Neural progenitor cell (in vitro differentiated cells): ENCODE measurements at regions not wholly inside any gene's neighbourhood (a gene's known extent, or its start where the extent isn't known, plus 50 kb on each side); places are given as distances from the start of the nearest gene placed in this dataset.
"Not testable (repeated sequence)": the region's sequence is repeated elsewhere in the genome, so short reads cannot be mapped to it uniquely, and the experiment has no call there.

ENCODE experiments used
- DNase-seq: peaks from one replicate; pipeline ENCODE4 v3.0.0-alpha.2; 2016; ENCODE audit warnings: low spot score
- H2AFZ ChIP-seq: fragments of 200-600 bp; sonication (generic); replicated peaks from 2 replicates; pipeline ENCODE4 v1.6.1; 2016; ENCODE audit warnings: antibody characterized with exemption
- H3F3A ChIP-seq: fragments of 200-600 bp; sonication (generic); 2 replicates; pipeline ENCODE4 v1.6.1; 2016; ENCODE audit warnings: antibody characterized with exemption, low read depth
- H3K27ac ChIP-seq: fragments of 200-600 bp; sonication (generic); 2 replicates; pipeline ENCODE4 v1.5.1; 2016; ENCODE audit warnings: mild to moderate bottlenecking
- H3K27me3 ChIP-seq: fragments of 200-600 bp; sonication (generic); 2 replicates; pipeline ENCODE4 v1.6.1; 2016; ENCODE audit warnings: mild to moderate bottlenecking, moderate library complexity
- H3K36me3 ChIP-seq: fragments of 200-600 bp; sonication (generic); 2 replicates; pipeline ENCODE4 v1.5.1; 2016
- H3K4me1 ChIP-seq: fragments of 200-600 bp; sonication (generic); 2 replicates; pipeline ENCODE4 v1.6.1; 2016; ENCODE audit warnings: mixed run types
- H3K4me2 ChIP-seq: fragments of 200-600 bp; sonication (generic); 2 replicates; pipeline ENCODE4 v1.6.1; 2016
- H3K4me3 ChIP-seq: fragments of 200-600 bp; sonication (generic); 2 replicates; pipeline ENCODE4 v1.5.1; 2016
- H3K79me2 ChIP-seq: fragments of 200-600 bp; sonication (generic); 2 replicates; pipeline ENCODE4 v1.6.1; 2016; ENCODE audit warnings: low read depth
- H3K9ac ChIP-seq: fragments of 200-600 bp; sonication (generic); 2 replicates; pipeline ENCODE4 v1.6.1; 2016
- H3K9me3 ChIP-seq: fragments of 200-600 bp; sonication (generic); 2 replicates; pipeline ENCODE4 v1.5.1; 2016; ENCODE audit warnings: low read depth
- H4K20me1 ChIP-seq: fragments of 200-600 bp; sonication (generic); 2 replicates; pipeline ENCODE4 v1.6.1; 2016; ENCODE audit warnings: low read depth
- H3K27ac Mint-ChIP-seq: 3 replicates; pipeline ENCODE4 v1.8.0; 2021; ENCODE audit warnings: mixed read lengths
- H3K27me3 Mint-ChIP-seq: 2 replicates; pipeline ENCODE4 v1.8.0; 2022; ENCODE audit warnings: low read depth, mild to moderate bottlenecking, inconsistent platforms, moderate library complexity, mixed read lengths; ENCODE audit not compliant: insufficient read depth
- H3K36me3 Mint-ChIP-seq: 3 replicates; pipeline ENCODE4 v1.8.0; 2021; ENCODE audit warnings: mixed read lengths
- H3K4me1 Mint-ChIP-seq: 3 replicates; pipeline ENCODE4 v1.8.0; 2021; ENCODE audit warnings: mixed read lengths
- H3K4me3 Mint-ChIP-seq: 3 replicates; pipeline ENCODE4 v1.8.0; 2021; ENCODE audit warnings: mild to moderate bottlenecking, moderate library complexity, mixed read lengths
- H3K9me3 Mint-ChIP-seq: 3 replicates; pipeline ENCODE4 v1.8.0; 2020; ENCODE audit warnings: mixed read lengths
- EZH2 ChIP-seq: fragments of 200-600 bp; sonication (generic); IDR thresholded peaks from 2 replicates; pipeline ENCODE4 v1.6.1; 2017; ENCODE audit warnings: antibody characterized with exemption, mild to moderate bottlenecking, moderate library complexity
- EZH2phosphoT487 ChIP-seq: fragments of 200-600 bp; sonication (generic); IDR thresholded peaks from 2 replicates; pipeline ENCODE4 v1.6.1; 2017; ENCODE audit warnings: antibody characterized with exemption
- TF ChIP-seq, protein P1 (sequence below): fragments of 200-600 bp; sonication (generic); IDR thresholded peaks from 2 replicates; pipeline ENCODE4 v1.5.1; 2017; ENCODE audit warnings: antibody characterized with exemption, mild to moderate bottlenecking

- no peak overlapping the region for H3K9ac ChIP-seq
- no peaks in the 10 kb centered on the region for H3K36me3 ChIP-seq
- Mint-ChIP-seq H3K9me3 (peaks cover 17% of the 10 kb centered on the region), H3K4me1 (peaks cover 42% of the 10 kb centered on the region), H3K27me3 (peaks cover 12% of the 10 kb centered on the region), H3K36me3 (no peaks in the 10 kb centered on the region), H3K27ac (peak overlapping the region; percentile 74), H3K4me3 (peak overlapping the region; percentile 30)
- DNase-seq, result peak; percentile 29
- no peaks in the 10 kb centered on the region for H3K27me3 ChIP-seq
- H4K20me1 ChIP-seq, result no peaks in the 10 kb centered on the region
- H3K4me3 ChIP-seq, result no peak overlapping the region
- H3K4me1 ChIP-seq, result peaks cover 30% of the 10 kb centered on the region
- peaks cover 12% of the 10 kb centered on the region for H3F3A ChIP-seq
- H3K4me2 ChIP-seq, result no peak overlapping the region
- H2AFZ ChIP-seq, result no peak overlapping the region
- H3K9me3 ChIP-seq, result no peaks in the 10 kb centered on the region
- H3K27ac ChIP-seq, result no peak overlapping the region
- no peaks in the 10 kb centered on the region for H3K79me2 ChIP-seq
- TF ChIP-seq EZH2, result no peak
- TF ChIP-seq, protein P1, sequence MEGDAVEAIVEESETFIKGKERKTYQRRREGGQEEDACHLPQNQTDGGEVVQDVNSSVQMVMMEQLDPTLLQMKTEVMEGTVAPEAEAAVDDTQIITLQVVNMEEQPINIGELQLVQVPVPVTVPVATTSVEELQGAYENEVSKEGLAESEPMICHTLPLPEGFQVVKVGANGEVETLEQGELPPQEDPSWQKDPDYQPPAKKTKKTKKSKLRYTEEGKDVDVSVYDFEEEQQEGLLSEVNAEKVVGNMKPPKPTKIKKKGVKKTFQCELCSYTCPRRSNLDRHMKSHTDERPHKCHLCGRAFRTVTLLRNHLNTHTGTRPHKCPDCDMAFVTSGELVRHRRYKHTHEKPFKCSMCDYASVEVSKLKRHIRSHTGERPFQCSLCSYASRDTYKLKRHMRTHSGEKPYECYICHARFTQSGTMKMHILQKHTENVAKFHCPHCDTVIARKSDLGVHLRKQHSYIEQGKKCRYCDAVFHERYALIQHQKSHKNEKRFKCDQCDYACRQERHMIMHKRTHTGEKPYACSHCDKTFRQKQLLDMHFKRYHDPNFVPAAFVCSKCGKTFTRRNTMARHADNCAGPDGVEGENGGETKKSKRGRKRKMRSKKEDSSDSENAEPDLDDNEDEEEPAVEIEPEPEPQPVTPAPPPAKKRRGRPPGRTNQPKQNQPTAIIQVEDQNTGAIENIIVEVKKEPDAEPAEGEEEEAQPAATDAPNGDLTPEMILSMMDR, result no peak
- no peak for TF ChIP-seq EZH2phosphoT487
Measured at GRCh38 chr3:34077417-34078195, 279.2 kb downstream of the PDCD6IP start.

DNA sequence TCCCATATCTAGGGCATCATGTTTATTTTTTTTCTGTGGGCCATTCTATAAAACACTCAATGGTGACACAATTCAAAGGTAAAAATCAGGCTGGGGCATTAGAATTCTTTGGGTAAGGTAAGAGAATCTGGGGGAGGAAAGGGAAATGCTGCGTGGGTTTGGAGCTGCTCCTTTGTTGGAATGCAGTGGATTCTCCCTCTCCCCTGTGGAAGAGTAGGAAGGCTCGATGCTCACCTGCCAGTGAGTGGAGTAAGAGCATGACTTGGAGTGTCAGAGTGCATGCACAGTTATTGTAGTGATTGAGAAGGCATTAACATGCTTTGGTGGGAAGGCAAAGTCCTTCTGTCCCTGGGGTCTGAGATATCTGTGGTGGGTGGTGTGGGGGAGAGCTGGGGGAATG, 280.0 kb downstream of the PDCD6IP start:
- Histone ChIP-seq H3K79me2 (no peaks in the 10 kb centered on the region), H3K27me3 (no peaks in the 10 kb centered on the region), H3K4me2 (no peak overlapping the region), H2AFZ (no peak overlapping the region), H3K36me3 (no peaks in the 10 kb centered on the region), H3K9ac (no peak overlapping the region), H4K20me1 (no peaks in the 10 kb centered on the region), H3K4me1 (peaks cover 22% of the 10 kb centered on the region), H3F3A (peaks cover 9% of the 10 kb centered on the region), H3K4me3 (no peak overlapping the region), H3K27ac (no peak overlapping the region), H3K9me3 (no peaks in the 10 kb centered on the region)
- H3K4me3 Mint-ChIP-seq, result peak overlapping the region; percentile 22
- TF ChIP-seq EZH2, result no peak
- no peak for TF ChIP-seq EZH2phosphoT487
- TF ChIP-seq, protein P1, result no peak
- DNase-seq, result no peak
- peaks cover 12% of the 10 kb centered on the region for H3K27me3 Mint-ChIP-seq
- H3K27ac Mint-ChIP-seq, result peak overlapping the region; percentile 69
- no peaks in the 10 kb centered on the region for H3K36me3 Mint-ChIP-seq
- peaks cover 34% of the 10 kb centered on the region for H3K4me1 Mint-ChIP-seq
- peaks cover 20% of the 10 kb centered on the region for H3K9me3 Mint-ChIP-seq

DNA sequence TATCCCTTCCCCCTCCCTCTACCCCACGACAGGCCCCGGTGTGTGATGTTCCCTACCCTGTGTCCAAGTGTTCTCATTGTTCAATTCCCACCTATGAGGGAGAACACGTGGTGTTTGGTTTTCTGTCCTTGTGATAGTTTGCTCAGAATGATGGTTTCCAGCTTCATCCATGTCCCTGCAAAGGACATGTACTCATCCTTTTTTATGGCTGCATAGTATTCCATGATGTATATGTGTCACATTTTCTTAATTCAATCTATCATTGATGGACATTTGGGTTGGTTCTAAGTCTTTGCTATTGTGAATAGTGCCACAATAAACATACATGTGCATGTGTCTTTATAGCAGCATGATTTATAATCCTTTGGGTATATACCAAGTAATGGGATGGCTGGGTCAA, 281.4 kb downstream of the PDCD6IP start:
- H3K27me3 Mint-ChIP-seq, result peaks cover 11% of the 10 kb centered on the region
- not testable (repeated sequence) for H3K9ac ChIP-seq, H3K36me3 Mint-ChIP-seq, H3K27ac Mint-ChIP-seq, H3K9me3 ChIP-seq, H2AFZ ChIP-seq, H3K27ac ChIP-seq, H3K36me3 ChIP-seq, DNase-seq, H3K4me2 ChIP-seq, H4K20me1 ChIP-seq, H3K79me2 ChIP-seq, H3K4me3 ChIP-seq, H3F3A ChIP-seq, H3K4me3 Mint-ChIP-seq, H3K27me3 ChIP-seq
- H3K4me1 Mint-ChIP-seq, result peaks cover 25% of the 10 kb centered on the region
- peaks cover 12% of the 10 kb centered on the region for H3K4me1 ChIP-seq
- peaks cover 25% of the 10 kb centered on the region for H3K9me3 Mint-ChIP-seq

DNA sequence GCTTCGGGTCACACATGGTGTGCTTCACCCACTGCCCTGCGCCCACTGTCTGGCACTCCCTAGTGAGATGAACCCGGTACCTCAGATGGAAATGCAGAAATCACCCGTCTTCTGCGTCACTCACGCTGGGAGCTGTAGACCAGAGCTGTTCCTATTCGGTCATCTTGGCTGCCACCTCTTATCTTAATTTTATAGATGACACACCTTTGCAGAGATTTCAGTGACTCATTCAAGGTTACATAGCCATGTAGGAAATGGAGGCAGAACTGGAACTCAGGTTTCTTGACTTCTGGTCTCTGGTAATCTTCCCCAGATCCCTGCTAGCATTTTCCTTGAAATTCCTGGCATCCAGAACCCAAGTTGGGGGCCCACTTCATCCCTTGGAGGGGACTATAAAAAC, 291.9 kb downstream of the PDCD6IP start:
- not testable (repeated sequence) for H3K4me2 ChIP-seq, H3F3A ChIP-seq, H3K27me3 Mint-ChIP-seq, H4K20me1 ChIP-seq, H3K4me3 Mint-ChIP-seq, H3K4me1 Mint-ChIP-seq, H2AFZ ChIP-seq, H3K27me3 ChIP-seq, DNase-seq, H3K4me3 ChIP-seq, H3K36me3 ChIP-seq, H3K36me3 Mint-ChIP-seq, H3K27ac Mint-ChIP-seq, H3K4me1 ChIP-seq, H3K9me3 ChIP-seq, H3K9ac ChIP-seq, H3K79me2 ChIP-seq, H3K27ac ChIP-seq
- peaks cover 30% of the 10 kb centered on the region for H3K9me3 Mint-ChIP-seq
